ENCODE measurements at regions not wholly inside any gene's neighbourhood (a gene's known extent, or its start where the extent isn't known, plus 50 kb on each side); places are given as distances from the start of the nearest gene placed in this dataset.

DNA sequence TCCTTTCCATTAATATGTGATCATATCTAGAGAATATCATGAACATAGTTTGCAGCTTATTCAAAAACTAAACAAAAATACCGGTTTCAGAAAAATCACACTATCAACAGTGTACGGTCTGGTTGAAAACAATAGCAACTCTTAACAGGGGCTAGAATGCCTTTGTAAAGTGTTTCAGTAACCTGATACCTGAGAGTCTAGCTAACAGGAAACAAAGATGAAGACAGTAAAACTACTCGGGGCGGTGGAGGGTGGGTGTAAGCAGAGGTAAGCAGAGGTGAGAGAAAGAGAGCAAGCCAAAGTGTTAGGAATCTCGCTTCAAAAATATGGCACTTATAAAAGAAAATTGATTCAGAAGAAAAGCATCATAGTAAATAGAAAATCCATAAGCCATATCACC lies 109.0 kb upstream of the RGPD4 start:
- TF ChIP-seq POLR2A (IDR thresholded peaks at IDR 0.05; ENCODE audit: low read depth), result no peak
- TF ChIP-seq, protein P1, sequence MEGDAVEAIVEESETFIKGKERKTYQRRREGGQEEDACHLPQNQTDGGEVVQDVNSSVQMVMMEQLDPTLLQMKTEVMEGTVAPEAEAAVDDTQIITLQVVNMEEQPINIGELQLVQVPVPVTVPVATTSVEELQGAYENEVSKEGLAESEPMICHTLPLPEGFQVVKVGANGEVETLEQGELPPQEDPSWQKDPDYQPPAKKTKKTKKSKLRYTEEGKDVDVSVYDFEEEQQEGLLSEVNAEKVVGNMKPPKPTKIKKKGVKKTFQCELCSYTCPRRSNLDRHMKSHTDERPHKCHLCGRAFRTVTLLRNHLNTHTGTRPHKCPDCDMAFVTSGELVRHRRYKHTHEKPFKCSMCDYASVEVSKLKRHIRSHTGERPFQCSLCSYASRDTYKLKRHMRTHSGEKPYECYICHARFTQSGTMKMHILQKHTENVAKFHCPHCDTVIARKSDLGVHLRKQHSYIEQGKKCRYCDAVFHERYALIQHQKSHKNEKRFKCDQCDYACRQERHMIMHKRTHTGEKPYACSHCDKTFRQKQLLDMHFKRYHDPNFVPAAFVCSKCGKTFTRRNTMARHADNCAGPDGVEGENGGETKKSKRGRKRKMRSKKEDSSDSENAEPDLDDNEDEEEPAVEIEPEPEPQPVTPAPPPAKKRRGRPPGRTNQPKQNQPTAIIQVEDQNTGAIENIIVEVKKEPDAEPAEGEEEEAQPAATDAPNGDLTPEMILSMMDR (IDR thresholded peaks at IDR 0.05), result no peak
- TF ChIP-seq EP300 (IDR thresholded peaks at IDR 0.05), result no peak
- TF ChIP-seq POLR2AphosphoS5 (IDR thresholded peaks at IDR 0.05), result no peak

Measured in esophagus muscularis mucosa (tissue), 4 donors.